ENCODE measurements at regions not wholly inside any gene's neighbourhood (a gene's known extent, or its start where the extent isn't known, plus 50 kb on each side); places are given as distances from the start of the nearest gene placed in this dataset.

- no peak for TF ChIP-seq CTCF (IDR thresholded peaks at IDR 0.05; ENCODE audit: control extremely low read depth, extremely low read depth)
- ATAC-seq (ENCODE audit: insufficient read depth, low FRiP score) (no peak), DNase-seq (peak in 1 of 3 donors; percentile 17)
- 28 to 55% methylated on average over 7 of the region's 7 CpGs for WGBS, 2 donors
- Histone ChIP-seq H3K4me1 (ENCODE audit: control insufficient read depth in 5 of 5, insufficient read depth in 5 of 5, low read length in 5 of 5) (peaks cover 8 to 31% (median 12%) of the 10 kb centered on the region in 5 donors), H3K4me3 (no peak overlapping the region), H3K27me3 (ENCODE audit: control insufficient read depth in 3 of 3, insufficient read depth in 3 of 3, low read length in 2 of 3) (no peaks in the 10 kb centered on the region), H3K9ac (ENCODE audit: insufficient read depth in 1 of 2, low read length in 2 of 2) (peak overlapping the region in 1 of 2 donors; percentile 43), H3K27ac (ENCODE audit: low read depth in 1 of 2, low read length in 1 of 2) (peak overlapping the region in 1 of 2 donors; percentile 85), H3K36me3 (ENCODE audit: control insufficient read depth in 4 of 4, insufficient read depth in 4 of 4, low read length in 4 of 4) (no peaks in the 10 kb centered on the region), H3K9me3 (ENCODE audit: control insufficient read depth in 4 of 4, insufficient read depth in 3 of 4, low read length in 3 of 4) (no peaks in the 10 kb centered on the region)
These were observed 123.4 kb downstream of the LY86 start for GRCh38 chr6:6711832-6712448.

- Histone ChIP-seq H3K27me3 (ENCODE audit: control insufficient read depth in 3 of 3, insufficient read depth in 3 of 3, low read length in 2 of 3) (no peaks in the 10 kb centered on the region), H3K9me3 (ENCODE audit: control insufficient read depth in 4 of 4, insufficient read depth in 3 of 4, low read length in 3 of 4) (no peaks in the 10 kb centered on the region), H3K4me3 (no peak overlapping the region), H3K4me1 (ENCODE audit: control insufficient read depth in 5 of 5, insufficient read depth in 5 of 5, low read length in 5 of 5) (peaks cover 8 to 31% (median 12%) of the 10 kb centered on the region in 5 donors), H3K27ac (ENCODE audit: low read depth in 1 of 2, low read length in 1 of 2) (peak overlapping the region in 1 of 2 donors; percentile 85), H3K36me3 (ENCODE audit: control insufficient read depth in 4 of 4, insufficient read depth in 4 of 4, low read length in 4 of 4) (no peaks in the 10 kb centered on the region), H3K9ac (ENCODE audit: insufficient read depth in 1 of 2, low read length in 2 of 2) (peak overlapping the region in 1 of 2 donors; percentile 43)
- DNase-seq (peak in 2 of 3 donors; percentile 37 to 58), ATAC-seq (ENCODE audit: insufficient read depth, low FRiP score) (peak; percentile 52)
- WGBS, 2 donors: 17 to 25% methylated on average over 25 of the region's 25 CpGs
- TF ChIP-seq CTCF (IDR thresholded peaks at IDR 0.05; ENCODE audit: control extremely low read depth, extremely low read depth): no peak
These were observed 124.2 kb downstream of the LY86 start for GRCh38 chr6:6712449-6713403.

- no peak for ATAC-seq (ENCODE audit: insufficient read depth, low FRiP score)
- DNase-seq: no peak
- no peaks in the 10 kb centered on the region for H3K27me3 ChIP-seq (ENCODE audit: control insufficient read depth in 3 of 3, insufficient read depth in 3 of 3, low read length in 2 of 3)
- H3K36me3 ChIP-seq (ENCODE audit: control insufficient read depth in 4 of 4, insufficient read depth in 4 of 4, low read length in 4 of 4): no peaks in the 10 kb centered on the region
- H3K4me1 ChIP-seq (ENCODE audit: control insufficient read depth in 5 of 5, insufficient read depth in 5 of 5, low read length in 5 of 5): peaks cover 8 to 31% (median 12%) of the 10 kb centered on the region in 5 donors
- WGBS, 2 donors: 71 to 81% methylated on average over 9 of the region's 9 CpGs
- no peaks in the 10 kb centered on the region for H3K9me3 ChIP-seq (ENCODE audit: control insufficient read depth in 4 of 4, insufficient read depth in 3 of 4, low read length in 3 of 4)
- TF ChIP-seq CTCF (IDR thresholded peaks at IDR 0.05; ENCODE audit: control extremely low read depth, extremely low read depth): no peak
- no peak overlapping the region for H3K27ac ChIP-seq (ENCODE audit: low read depth in 1 of 2, low read length in 1 of 2)
- no peak overlapping the region for H3K4me3 ChIP-seq
- H3K9ac ChIP-seq (ENCODE audit: insufficient read depth in 1 of 2, low read length in 2 of 2): no peak overlapping the region
These were observed 125.1 kb downstream of the LY86 start for GRCh38 chr6:6713657-6714056.

Data from lung (tissue), 11 donors.